ENCODE measurements at regions not wholly inside any gene's neighbourhood (a gene's known extent, or its start where the extent isn't known, plus 50 kb on each side); places are given as distances from the start of the nearest gene placed in this dataset.

GRCh38 chr7:109101332-109101731 lies 531.7 kb downstream of the DNAJB9 start:
- no peak overlapping the region for H2BK5ac ChIP-seq (ENCODE audit: low read depth, low read length, poor library complexity, severe bottlenecking)
- H3K56ac ChIP-seq (ENCODE audit: extremely low read depth, insufficient read depth, low read length) = no peak overlapping the region
- H3K18ac ChIP-seq (ENCODE audit: low read depth, low read length) = no peak overlapping the region
- dilution Hi-C loops (cut with HindIII; ENCODE audit: low sequenced_read_pairs, unreplicated experiment) (no loop called here), intact Hi-C loops (cut with micrococcal nuclease) (no loop called here), in situ Hi-C loops (cut with MboI; ENCODE audit: low sequenced_read_pairs) (no loop called here)
- no peak overlapping the region for H3K27ac ChIP-seq (ENCODE audit: insufficient read depth, low read length)
- no peaks in the 10 kb centered on the region for H3K9me1 ChIP-seq (ENCODE audit: insufficient read depth, low read length)
- no peak overlapping the region for H3K14ac ChIP-seq (replicated peaks; ENCODE audit: low read depth, low read length)
- no CpG with 5 or more reads among the region's 1 CpG for WGBS, 2 experiments (ENCODE audit: extremely low coverage in 2 of 2, insufficient read length in 1 of 2)
- H2AK9ac ChIP-seq (replicated peaks; ENCODE audit: low read depth, low read length, poor library complexity) = no peak overlapping the region
- no peak overlapping the region for H3K4me2 ChIP-seq (ENCODE audit: low read depth, low read length)
- no peak overlapping the region for H2AFZ ChIP-seq (replicated peaks; ENCODE audit: low read length, poor library complexity)
- H4K20me1 ChIP-seq (ENCODE audit: insufficient read depth, low read length) = no peaks in the 10 kb centered on the region
- H3K27me3 ChIP-seq (ENCODE audit: control insufficient read depth, insufficient read depth, low read length) = no peaks in the 10 kb centered on the region
- ATAC-seq (ENCODE audit: low read depth) (no peak), DNase-seq (no peak)
- H3K23ac ChIP-seq (ENCODE audit: low read depth, low read length) = no peak overlapping the region
- peaks cover 7% of the 10 kb centered on the region for H3K9me3 ChIP-seq (ENCODE audit: control insufficient read depth, insufficient read depth, low read length)
- no peak overlapping the region for H2BK20ac ChIP-seq (ENCODE audit: low read depth, low read length)
- H3K4me3 ChIP-seq (ENCODE audit: insufficient read depth, low read depth, low read length) = no peak overlapping the region
- H4K8ac ChIP-seq (ENCODE audit: low read depth in 2 of 2, low read length in 2 of 2) = no peak overlapping the region
- no peak overlapping the region for H4K91ac ChIP-seq (ENCODE audit: insufficient read depth, low read depth, low read length)
- H3K9ac ChIP-seq (ENCODE audit: low read depth, low read length) = no peak overlapping the region
- H2AK5ac ChIP-seq (ENCODE audit: low read depth, low read length) = no peak overlapping the region
- TF ChIP-seq RFX5 (IDR thresholded peaks at IDR 0.05; ENCODE audit: low read depth, low read length) (no peak), MAZ (IDR thresholded peaks at IDR 0.05; ENCODE audit: borderline replicate concordance, low read depth, low read length) (no peak), CEBPB (IDR thresholded peaks at IDR 0.05; ENCODE audit: low read depth, low read length) (no peak), MAFK (IDR thresholded peaks at IDR 0.05; ENCODE audit: low read depth, low read length) (no peak), ELK1 (IDR thresholded peaks at IDR 0.05; ENCODE audit: borderline replicate concordance, low read depth, low read length) (no peak), CTCF (conservative IDR thresholded peaks at IDR 0.05; ENCODE audit: low read depth, low read length) (no peak), MXI1 (IDR thresholded peaks at IDR 0.05; ENCODE audit: borderline replicate concordance, low read depth, low read length) (no peak), RCOR1 (IDR thresholded peaks at IDR 0.05; ENCODE audit: insufficient replicate concordance, low read length) (no peak), POLR2A (IDR thresholded peaks at IDR 0.05; ENCODE audit: low read depth, low read length) (no peak), USF2 (IDR thresholded peaks at IDR 0.05; ENCODE audit: low read depth, low read length) (no peak), RAD21 (IDR thresholded peaks at IDR 0.05; ENCODE audit: low read length) (no peak), FOS (IDR thresholded peaks at IDR 0.05; ENCODE audit: low read depth, low read length) (no peak), CHD1 (IDR thresholded peaks at IDR 0.05; ENCODE audit: low read depth, low read length) (no peak), NFE2L2 (IDR thresholded peaks at IDR 0.05; ENCODE audit: low read depth, low read length) (no peak)
- BruUV-seq (replicated peaks) = no TSS peak
- no peaks in the 10 kb centered on the region for H3K36me3 ChIP-seq (ENCODE audit: control insufficient read depth, insufficient read depth, low read length)
- POLR2A ChIA-PET (ENCODE audit: unreplicated experiment) = no interaction called here
- no peak overlapping the region for H2BK120ac ChIP-seq (ENCODE audit: low read depth, low read length)
- no peaks in the 10 kb centered on the region for H3K4me1 ChIP-seq (ENCODE audit: control insufficient read depth, insufficient read depth, low read length)
- no peak overlapping the region for H2BK15ac ChIP-seq (ENCODE audit: low read depth, low read length)
- no peaks in the 10 kb centered on the region for H3K79me1 ChIP-seq (ENCODE audit: low read depth in 1 of 2, low read length in 2 of 2)
- no peak overlapping the region for H4K5ac ChIP-seq (ENCODE audit: low read depth, low read length)
- CTCF ChIA-PET = no interaction called here
- H3K4ac ChIP-seq (ENCODE audit: low read depth, low read length) = no peak overlapping the region
